ENCODE measurements at regions not wholly inside any gene's neighbourhood (a gene's known extent, or its start where the extent isn't known, plus 50 kb on each side); places are given as distances from the start of the nearest gene placed in this dataset.

- no peak for DNase-seq
These were observed 493.3 kb downstream of the BRD1 start for GRCh38 chr22:49334449-49334789.

DNA sequence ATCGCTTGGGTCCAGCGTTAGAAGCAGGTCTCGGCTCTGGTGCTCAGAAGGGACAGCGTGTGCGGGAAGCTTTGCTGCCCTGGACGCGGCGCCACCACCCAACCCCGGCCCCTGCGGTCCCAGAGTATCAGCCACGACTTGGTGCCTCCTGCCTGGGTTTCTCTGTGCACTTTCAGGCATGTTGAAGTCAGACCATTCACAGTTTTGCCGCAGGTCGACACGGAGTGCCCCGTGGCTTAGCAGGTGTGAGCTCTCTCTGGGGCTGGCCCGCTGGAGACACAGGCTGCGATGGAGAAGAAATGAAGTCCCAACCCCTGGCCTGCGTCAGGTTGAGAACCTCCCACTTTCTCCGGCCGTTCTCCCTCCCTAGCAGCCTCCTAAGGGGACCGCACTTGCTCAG is 494.5 kb downstream of the BRD1 start:
- DNase-seq: no peak

DNA sequence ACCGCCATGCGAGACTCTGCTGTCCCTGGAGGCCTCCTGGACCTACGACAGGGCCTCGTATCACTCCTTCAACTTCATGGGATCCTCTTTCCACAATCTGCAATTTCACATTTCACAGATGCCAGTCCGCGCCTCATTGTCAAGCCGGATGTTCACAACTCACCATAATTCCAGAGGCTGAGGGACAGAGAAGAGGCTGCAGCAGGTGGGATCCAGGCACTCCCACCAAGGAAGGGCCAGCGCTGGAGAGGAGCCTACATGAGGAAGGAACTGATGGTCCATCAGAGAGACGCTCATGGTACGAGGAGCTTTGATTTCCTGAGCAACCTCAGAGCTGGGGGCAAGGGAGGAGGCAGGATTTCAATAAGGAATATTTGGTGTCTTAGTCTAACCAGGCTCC is 495.0 kb downstream of the BRD1 start:
- DNase-seq: no peak

DNA sequence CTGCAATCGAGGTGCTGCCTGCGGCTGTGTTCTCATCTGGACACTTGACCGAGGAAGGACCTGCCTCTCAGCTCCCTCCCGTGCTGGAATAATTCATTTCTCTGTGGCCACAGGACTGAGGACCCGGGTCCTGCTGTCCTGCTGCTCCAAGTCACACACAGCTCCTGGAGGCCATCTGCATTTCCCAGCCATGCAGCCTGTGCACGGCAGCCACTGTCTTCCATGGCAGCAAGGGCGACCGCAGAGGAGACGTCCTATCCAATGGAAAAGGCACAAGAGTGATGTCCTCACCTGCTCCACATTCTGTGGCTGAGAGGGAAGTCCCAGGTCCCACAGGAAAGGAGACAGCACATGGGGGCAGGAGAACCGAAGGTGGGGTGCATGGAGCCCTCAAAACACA is 495.8 kb downstream of the BRD1 start:
- no peak for DNase-seq

DNA sequence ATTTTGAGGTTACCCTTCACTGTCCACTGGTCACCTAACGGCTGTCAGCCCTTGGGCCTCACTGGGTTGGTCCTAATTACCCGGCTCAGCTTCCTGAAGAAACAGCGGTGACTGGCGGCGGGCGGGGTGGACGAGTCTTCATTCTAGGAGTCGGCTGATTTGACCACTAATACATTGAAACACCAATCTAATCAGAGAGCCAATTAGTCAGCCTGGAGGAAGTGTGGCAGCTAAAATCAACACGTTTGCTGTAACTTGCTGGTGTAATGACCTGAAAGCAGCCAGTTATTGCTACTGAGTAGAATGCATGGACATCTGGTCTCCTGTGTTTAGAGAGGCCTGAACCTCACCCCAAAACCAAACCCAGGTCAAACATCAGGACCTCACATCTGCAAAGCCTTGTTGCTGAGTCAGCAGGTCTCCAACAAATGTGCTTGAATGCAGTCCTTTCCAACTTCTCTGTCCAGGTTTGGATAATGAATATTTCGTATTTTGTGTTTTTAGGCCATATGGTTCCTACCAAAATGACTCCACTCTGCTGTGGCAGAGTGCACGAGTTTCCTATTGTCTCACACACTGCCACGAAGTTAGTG is 496.4 kb downstream of the BRD1 start:
- no peak for DNase-seq

DNA sequence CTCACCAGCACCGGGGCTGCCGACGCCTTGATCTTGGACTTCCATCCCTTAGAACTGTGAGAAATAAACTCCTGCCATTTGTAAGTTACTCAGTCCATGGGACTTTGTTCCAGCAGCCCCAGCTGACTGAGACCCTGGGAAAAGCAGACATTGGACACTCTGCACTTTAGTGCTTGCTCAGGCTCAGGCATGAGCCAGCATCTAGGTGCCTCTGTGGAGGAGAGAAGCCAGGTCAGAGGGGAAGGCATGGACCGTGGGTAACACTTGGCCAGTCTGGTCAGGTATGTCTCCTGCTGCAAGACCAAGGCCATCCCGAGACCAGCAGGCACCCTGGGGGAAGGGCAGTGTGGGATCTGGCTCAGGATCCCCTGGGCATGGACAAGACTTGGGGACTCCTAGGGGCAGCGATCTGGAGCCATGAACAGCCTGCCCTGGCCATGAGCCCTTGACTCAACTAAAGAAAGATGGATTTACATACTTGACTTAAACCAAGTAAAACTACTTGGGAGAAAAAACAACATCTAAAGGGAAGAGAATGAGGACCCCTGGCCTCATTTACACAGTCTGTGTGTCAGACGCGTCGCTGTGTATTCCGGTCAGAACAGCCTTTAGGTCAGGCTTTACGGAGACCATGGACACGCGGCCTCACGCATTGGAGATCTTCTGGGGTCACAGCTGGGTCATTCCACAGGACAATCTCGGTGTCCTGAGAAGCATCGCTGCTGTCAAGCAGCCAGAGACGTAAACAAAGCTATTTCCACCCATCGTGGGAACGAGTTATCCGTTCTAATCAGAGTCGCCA is 497.1 kb downstream of the BRD1 start:
- no peak for DNase-seq

DNA sequence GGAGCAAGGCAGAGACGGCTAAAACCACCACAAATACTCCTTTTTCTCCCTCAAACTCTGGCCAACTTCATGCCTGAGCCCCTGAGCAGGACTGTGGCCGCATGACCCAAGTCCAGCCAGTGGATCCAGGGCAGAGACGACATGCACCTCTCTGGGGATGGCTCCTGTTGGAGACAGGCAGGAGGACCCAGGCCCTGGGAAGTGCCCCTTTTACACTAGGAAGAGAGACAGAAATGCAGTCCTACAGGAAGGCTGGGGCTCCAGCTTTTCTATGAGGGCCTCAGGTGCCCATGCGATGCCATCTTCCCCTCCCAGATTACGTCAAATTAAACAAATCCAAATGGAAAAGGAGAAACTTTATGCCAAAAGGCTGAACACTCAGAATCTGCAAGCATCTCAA is 498.0 kb downstream of the BRD1 start:
- DNase-seq: no peak

DNA sequence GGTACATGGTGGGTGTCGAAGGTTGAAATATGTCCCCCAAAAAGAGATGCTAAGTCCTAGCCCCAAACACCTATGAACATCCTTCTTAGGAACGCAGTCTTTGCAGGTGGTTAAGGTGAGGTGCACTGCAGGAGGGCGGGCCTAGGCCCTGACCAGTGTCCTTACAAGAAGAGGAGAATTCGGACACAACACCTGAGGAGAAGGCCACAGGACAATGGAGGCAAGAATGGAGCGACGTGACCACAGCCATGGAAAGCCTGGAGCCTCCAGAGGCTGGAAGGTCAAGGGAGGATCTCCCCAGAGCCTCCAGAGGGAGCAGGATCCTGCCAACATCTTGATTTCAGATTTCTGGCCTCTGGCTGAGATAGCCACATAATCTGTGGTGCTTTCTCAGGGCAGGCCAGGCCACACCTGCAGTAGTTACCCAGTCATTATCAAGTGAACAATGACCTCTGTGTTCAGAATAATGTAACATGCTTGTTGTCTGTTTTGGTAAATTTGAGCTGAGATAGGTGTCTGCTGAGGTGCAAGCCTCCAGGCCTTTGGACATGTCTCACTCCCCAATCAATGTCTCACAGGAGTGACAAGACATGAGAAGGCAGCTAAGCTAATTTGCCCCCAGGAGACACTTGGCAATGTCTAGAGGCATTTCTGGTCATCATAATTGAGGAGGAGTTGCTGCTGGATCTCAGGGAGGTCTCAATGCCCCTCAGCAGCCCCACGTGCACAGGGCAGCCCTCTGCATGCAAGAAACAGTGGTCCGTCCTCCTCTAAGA is 498.9 kb downstream of the BRD1 start:
- no peak for DNase-seq

DNA sequence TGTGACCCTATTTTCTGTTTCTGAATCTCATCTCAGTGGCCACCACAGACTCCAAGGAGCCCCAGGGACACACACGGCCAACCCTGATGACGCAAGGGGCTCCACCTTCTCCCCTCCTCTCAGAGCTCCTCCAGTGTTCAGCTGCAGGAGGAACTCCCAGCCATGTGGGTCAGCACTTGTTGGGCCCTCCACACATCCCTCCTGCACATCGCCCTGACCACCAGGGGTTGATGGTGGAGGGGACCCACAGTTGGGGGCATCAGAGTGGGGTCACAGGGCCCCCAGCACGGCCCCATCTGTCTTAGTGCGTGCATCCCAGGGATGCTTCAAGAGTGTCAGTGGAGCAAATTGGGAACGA is 499.6 kb downstream of the BRD1 start:
- no peak for DNase-seq

DNA sequence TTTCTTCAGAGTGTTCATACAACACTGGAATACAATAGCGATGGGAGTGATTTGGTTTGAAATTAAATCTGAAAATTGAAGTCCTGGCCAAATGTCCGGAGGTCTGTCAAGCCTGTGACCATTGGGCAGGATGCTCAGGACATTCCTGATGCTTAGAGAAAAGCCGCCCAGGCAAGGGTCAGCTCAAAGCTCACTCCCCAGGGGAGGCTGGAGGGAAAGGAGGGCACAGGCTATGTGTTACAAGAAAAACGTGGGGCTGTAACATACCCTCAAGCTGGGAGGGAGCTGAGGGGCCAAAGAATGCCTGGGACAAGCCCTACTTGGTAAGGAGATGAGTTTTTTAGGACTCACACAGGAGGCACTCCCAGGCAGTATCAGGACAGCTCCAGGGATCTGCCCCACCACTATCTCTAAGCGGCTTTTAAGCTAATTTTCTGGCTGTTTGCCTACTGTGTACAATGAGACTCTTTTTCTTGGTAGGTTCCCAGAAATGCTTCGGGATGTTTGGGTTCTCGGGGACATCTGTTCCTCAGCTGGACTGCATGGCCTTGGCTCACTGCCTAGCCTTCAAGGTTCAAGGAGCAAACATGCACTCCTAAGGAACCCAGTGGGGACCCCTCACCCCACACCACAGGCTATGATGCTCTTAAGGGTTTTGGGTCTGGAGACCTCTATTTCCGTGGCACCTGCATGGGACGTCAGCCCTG is 500.1 kb downstream of the BRD1 start:
- DNase-seq: no peak

DNA sequence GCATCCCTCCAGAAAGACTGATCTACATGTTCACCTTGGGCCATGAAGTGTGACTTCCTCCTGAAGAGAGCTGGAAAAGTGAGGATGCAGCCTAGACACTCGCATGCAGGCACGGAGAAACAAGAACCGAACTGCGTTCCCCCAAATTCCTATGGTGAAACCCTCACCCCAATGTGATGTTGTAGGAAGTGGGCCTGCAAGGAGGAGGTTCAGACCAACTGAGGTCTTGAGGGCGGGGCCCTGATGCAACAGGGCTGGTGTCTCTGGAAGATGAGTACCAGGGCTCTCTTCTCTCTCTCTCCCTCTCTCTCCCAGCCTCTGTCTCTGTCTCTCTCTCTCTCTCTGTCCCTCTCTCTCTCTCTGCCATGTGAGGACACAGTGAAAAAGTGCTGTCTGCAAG is 501.1 kb downstream of the BRD1 start:
- no peak for DNase-seq

GRCh38 chr22:49325531-49326395 is 501.9 kb downstream of the BRD1 start:
- no peak for DNase-seq

- DNase-seq: no peak
These were observed 502.9 kb downstream of the BRD1 start for GRCh38 chr22:49324527-49325491.

GRCh38 chr22:49323751-49324415 is 503.8 kb downstream of the BRD1 start:
- no peak for DNase-seq

GRCh38 chr22:49322861-49323622 is 504.6 kb downstream of the BRD1 start:
- no peak for DNase-seq

DNA sequence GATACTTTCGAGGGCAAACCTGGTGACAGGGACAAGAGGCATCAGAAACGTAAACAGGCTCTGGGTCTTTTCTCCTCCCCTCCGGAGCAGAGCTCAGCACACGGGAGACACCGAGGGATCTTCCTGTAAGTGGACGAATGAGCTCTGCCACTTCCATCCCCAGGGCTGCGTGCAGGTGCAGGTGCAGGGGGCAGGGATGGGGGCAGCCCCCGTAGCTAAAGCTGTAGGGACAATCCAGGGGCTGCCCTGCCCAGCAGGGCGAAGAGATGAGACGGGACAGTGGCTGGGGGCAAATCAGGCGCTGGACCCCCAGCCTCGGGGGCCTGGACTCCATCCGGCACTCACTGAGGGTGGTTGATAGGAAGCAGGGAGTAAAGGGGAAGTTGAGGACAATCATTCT is 505.4 kb downstream of the BRD1 start:
- DNase-seq: no peak

DNA sequence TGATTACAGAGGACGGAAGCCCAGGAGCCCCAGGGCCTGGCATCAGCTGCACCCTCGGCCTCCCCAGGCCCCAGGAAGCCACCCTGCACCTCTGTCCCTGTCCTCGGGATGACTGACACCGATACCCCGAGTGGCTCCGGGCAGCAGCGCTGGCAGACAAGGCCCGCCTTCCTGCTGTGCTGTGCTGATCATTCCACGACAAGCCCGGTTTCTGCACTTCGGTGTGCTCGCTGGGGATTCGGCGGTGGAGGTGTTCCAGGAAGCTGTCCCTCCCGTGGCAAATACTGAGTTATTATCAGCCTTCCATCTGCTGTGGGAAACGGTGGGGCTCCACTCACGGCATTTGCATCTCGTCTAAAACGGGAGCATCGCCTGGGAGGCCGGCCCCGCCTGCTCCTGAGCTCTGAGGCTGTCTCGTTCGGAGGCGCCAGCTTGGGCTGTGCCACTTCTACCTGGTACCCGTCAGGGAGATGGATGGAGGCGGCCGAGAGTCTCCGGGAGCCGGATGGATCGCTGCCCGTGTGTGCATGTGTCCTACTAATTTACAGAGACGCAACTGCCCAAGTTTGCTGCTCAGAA is 506.1 kb downstream of the BRD1 start:
- no peak for DNase-seq

DNA sequence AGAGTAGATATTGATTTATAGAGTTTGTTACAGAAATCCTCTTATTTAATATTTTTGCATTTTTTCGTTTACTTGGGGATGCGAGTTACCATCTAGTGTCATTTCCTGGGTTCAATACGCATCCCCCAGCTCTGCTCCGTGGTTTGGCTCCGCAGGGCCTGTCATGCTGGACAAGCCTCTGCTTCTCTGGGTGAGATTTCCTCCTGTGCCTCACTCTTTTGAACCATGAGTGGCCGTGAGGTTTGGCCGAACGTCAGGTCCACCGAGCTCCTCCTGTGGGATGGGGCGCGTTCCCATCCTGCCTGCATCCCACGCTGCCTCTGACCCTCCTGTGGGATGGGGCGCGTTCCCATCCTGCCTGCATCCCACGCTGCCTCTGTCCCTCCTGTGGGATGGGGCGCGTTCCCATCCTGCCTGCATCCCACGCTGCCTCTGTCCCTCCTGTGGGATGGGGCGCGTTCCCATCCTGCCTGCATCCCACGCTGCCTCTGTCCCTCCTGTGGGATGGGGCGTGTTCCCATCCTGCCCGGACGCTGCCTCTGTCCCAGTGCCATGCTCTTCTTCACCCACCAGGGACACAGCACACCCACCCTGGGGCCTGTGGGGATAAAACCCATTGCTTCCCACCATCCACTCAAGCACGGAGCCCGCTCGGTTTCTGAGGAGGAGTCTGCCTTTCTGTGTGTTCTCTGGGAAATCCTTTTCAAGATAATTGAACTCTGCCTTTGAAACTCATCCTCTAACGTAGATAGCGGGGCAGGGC is 506.8 kb downstream of the BRD1 start:
- no peak for DNase-seq

- DNase-seq: no peak
These were observed 510.3 kb downstream of the BRD1 start for GRCh38 chr22:49317369-49317768.

Measured in hematopoietic multipotent progenitor cell treated with erythropoietin and hydrocortisone succinate and interleukin-3 and kit ligand, for 6 days (in vitro differentiated cells).